Prostate gland (tissue), 2 donors: ENCODE measurements at regions not wholly inside any gene's neighbourhood (a gene's known extent, or its start where the extent isn't known, plus 50 kb on each side); places are given as distances from the start of the nearest gene placed in this dataset.

ENCODE experiments used
- DNase-seq: peaks from one replicate; pipeline ENCODE4 v3.0.0-alpha.2; 2019; ENCODE audit warnings: low spot score
- H3K27ac ChIP-seq, 2 donors: fragments of 200-600 bp; sonication (generic); 2 replicates each; pipeline ENCODE4 v1.5.1; 2017 to 2019
- H3K27me3 ChIP-seq: fragments of 200-600 bp; sonication (generic); replicated peaks from 2 replicates; pipeline ENCODE4 v1.5.1; 2019; ENCODE audit not compliant: insufficient read depth
- H3K36me3 ChIP-seq, 2 donors: fragments of 200-600 bp; sonication (generic); 1 replicate in 1 of 2; 2 replicates in 1 of 2; pipeline versions ENCODE4 v1.5.1 to v1.8.1; 2017 to 2019
- H3K4me1 ChIP-seq: fragments of 200-600 bp; sonication (generic); replicated peaks from 2 replicates; pipeline ENCODE4 v1.5.1; 2019
- H3K4me3 ChIP-seq, 2 donors: fragments of 200-600 bp; sonication (generic); 2 replicates each; pipeline ENCODE4 v1.5.1; 2017 to 2019
- H3K9me3 ChIP-seq: fragments of 200-600 bp; sonication (generic); 2 replicates; pipeline ENCODE4 v1.5.1; 2017
- CTCF ChIP-seq, 4 experiments: fragments of 200-600 bp in 2 of 4; fragments of 450-650 bp in 2 of 4; sonication (generic) in 2 of 4; IDR thresholded peaks; 1 replicate in 3 of 4; 2 replicates in 1 of 4; pipeline ENCODE4 v1.5.1; 2016 to 2019; ENCODE audit warnings: antibody characterized with exemption in 4 of 4, mild to moderate bottlenecking in 2 of 4, moderate library complexity in 2 of 4
- POLR2A ChIP-seq: fragments of 450-650 bp; IDR thresholded peaks from one replicate; pipeline ENCODE4 v1.6.1; 2016; ENCODE audit warnings: antibody characterized with exemption, mild to moderate bottlenecking
- POLR2AphosphoS5 ChIP-seq: sonication (generic); formaldehyde crosslinking; IDR thresholded peaks from one replicate; pipeline ENCODE4 v1.6.1; 2017; ENCODE audit warnings: antibody characterized with exemption
- WGBS: methylation state at CpG from one replicate; pipeline ENCODE4 v1.1.5; 2018; 5-methylcytosine and 5-hydroxymethylcytosine counted together
- intact Hi-C: fragments of 100-400 bp; cut with DNase I; formaldehyde crosslinking; loops from one replicate; pipeline ENCODE4 v1.14.2; 2022

DNA sequence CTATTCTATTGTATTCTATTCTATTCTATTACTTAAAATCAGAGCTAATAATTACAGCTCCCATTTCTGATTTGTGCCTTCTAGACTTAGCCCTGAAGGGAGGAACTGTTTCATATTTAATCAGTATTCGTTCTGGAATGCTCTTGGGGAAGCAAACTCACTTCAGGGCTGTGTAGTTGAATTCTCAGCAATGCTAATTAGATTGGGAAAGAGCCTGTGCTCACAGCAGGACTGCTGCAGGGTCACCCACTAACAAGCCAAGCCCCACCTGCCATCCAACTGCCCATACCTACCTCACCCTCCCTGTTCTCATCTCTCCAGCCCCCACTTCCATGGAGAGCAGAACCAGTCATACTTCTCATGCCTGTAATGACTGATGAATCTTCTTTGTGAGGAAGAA is 464.2 kb downstream of the PTPRU start:
- Histone ChIP-seq H3K36me3 (no peaks in the 10 kb centered on the region), H3K4me3 (no peak overlapping the region), H3K27me3 (peaks cover 11% of the 10 kb centered on the region), H3K4me1 (no peaks in the 10 kb centered on the region), H3K9me3 (no peaks in the 10 kb centered on the region), H3K27ac (no peak overlapping the region)
- DNase-seq, result no peak
- TF ChIP-seq POLR2AphosphoS5 (no peak), CTCF (IDR thresholded peaks at IDR 0.05) (no peak), POLR2A (no peak)
- 33% methylated on average over 1 of the region's 1 CpG for WGBS
- intact Hi-C loops, result no loop called here

- intact Hi-C loops, result no loop called here
- Histone ChIP-seq H3K27ac (no peak overlapping the region), H3K27me3 (peaks cover 11% of the 10 kb centered on the region), H3K4me1 (no peaks in the 10 kb centered on the region), H3K36me3 (no peaks in the 10 kb centered on the region), H3K4me3 (no peak overlapping the region), H3K9me3 (no peaks in the 10 kb centered on the region)
- DNase-seq, result no peak
- 85% methylated on average over 11 of the region's 12 CpGs for WGBS
- TF ChIP-seq CTCF (IDR thresholded peaks at IDR 0.05) (no peak), POLR2AphosphoS5 (no peak), POLR2A (no peak)
Measured at GRCh38 chr1:29698626-29699025, 462.3 kb downstream of the PTPRU start.

DNA sequence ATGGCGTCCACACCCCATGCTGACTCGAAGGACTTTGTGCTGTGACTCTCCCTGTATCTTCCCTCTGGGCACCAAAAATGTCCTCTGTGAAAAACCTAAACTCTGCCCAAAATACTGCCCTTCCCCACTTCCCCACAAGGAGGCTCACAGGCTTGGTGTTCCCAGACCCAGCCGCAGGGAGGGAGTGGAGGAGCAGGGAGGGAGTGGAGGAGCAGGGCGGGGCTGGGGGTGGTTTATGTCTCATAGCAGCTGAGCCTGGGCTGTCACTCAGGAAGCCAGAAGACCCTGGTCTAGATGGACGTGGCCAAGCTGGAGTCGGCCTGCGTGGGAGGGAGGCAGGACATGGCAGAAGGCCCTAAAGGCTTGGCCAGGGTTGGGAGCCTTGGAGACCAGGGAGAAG is 461.7 kb downstream of the PTPRU start:
- Histone ChIP-seq H3K27ac (no peak overlapping the region), H3K9me3 (no peaks in the 10 kb centered on the region), H3K4me1 (no peaks in the 10 kb centered on the region), H3K27me3 (peaks cover 11% of the 10 kb centered on the region), H3K36me3 (no peaks in the 10 kb centered on the region), H3K4me3 (no peak overlapping the region)
- DNase-seq, result no peak
- 38% methylated on average over 7 of the region's 7 CpGs for WGBS
- intact Hi-C loops, result no loop called here
- TF ChIP-seq POLR2AphosphoS5, result no peak
- TF ChIP-seq CTCF (IDR thresholded peaks at IDR 0.05), result peak in 1 of 4 experiments; percentile 47

DNA sequence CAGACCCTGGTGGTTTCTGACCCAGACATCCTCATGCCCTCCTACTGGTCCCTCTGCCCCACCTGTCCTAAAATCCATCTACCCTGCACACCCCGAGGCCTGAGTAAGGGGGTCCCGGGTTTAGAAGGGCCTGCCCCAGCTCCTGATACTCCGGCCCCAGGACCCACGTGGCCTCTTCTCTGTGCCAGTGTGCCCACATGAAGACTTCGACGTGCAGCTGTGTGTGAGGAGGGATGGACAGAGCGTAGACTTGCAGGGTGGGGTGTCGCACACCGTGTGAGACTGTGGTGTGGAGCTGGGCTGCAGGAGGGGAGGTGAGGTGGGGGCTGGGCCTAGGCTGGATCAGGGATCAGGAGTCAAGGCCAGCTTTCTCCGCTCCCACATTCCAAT is 461.1 kb downstream of the PTPRU start:
- H3K4me3 ChIP-seq, result no peak overlapping the region
- H3K27ac ChIP-seq, result no peak overlapping the region
- TF ChIP-seq CTCF (IDR thresholded peaks at IDR 0.05), result no peak
- no peak for TF ChIP-seq POLR2A
- TF ChIP-seq POLR2AphosphoS5, result no peak
- H3K36me3 ChIP-seq, result no peaks in the 10 kb centered on the region
- H3K9me3 ChIP-seq, result no peaks in the 10 kb centered on the region
- DNase-seq, result no peak
- 85% methylated on average over 10 of the region's 10 CpGs for WGBS
- peaks cover 11% of the 10 kb centered on the region for H3K27me3 ChIP-seq
- intact Hi-C loops, result no loop called here
- H3K4me1 ChIP-seq, result no peaks in the 10 kb centered on the region

DNA sequence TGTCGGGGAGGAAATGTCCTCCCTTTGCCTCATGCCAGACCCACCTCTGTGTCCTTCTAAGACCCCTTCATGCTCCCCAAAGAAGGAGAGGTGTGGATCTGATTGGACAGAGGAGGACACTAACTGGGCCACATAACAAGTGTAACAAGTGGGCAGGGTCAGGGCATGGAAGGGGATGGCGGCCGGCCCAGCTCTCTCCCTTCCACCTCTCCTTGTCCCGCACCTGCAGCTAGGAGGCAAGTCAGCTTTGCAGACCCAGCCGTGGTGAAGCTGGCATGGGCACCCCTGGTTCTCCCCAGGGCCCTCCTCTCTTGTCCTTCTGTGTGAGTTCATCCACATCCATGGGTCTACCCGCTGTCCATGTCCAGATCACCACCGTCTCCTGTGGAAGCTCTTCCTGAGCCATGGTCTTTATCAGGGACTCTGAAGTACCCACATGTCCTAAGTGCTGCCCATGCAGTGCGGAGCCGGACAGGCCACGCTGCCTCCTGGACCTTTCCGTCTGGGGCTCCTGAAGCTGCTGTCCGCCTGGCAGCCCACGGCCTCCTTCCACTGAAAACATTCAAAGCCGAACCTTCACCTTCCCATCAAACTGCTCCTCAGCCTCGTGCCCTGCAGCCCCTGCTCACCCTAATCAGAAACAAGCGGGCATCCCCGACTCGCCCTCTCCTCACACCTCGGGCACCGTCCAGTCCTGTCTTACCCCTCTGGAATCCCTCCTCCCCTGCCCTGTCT is 460.5 kb downstream of the PTPRU start:
- no peaks in the 10 kb centered on the region for H3K9me3 ChIP-seq
- no peak overlapping the region for H3K4me3 ChIP-seq
- H3K36me3 ChIP-seq, result no peaks in the 10 kb centered on the region
- TF ChIP-seq CTCF (IDR thresholded peaks at IDR 0.05) (no peak), POLR2AphosphoS5 (no peak), POLR2A (no peak)
- H3K27ac ChIP-seq, result no peak overlapping the region
- no peak for DNase-seq
- 81% methylated on average over 20 of the region's 20 CpGs for WGBS
- H3K27me3 ChIP-seq, result peaks cover 11% of the 10 kb centered on the region
- intact Hi-C loops, result no loop called here
- H3K4me1 ChIP-seq, result no peaks in the 10 kb centered on the region
